HG03066 (cell line): ENCODE measurements at regions not wholly inside any gene's neighbourhood (a gene's known extent, or its start where the extent isn't known, plus 50 kb on each side); places are given as distances from the start of the nearest gene placed in this dataset.
A peak's percentile ranks its signal among the peaks of the same experiment; 100 is the strongest.
"Not testable (repeated sequence)": the region's sequence is repeated elsewhere in the genome, so short reads cannot be mapped to it uniquely, and the experiment has no call there.

Experiments
- ATAC-seq: cut with Tn5 transposase; IDR thresholded peaks from one replicate; pipeline ENCODE4 v1.9.1; 2021; ENCODE audit warnings: low read depth; ENCODE audit not compliant: unreplicated experiment

DNA sequence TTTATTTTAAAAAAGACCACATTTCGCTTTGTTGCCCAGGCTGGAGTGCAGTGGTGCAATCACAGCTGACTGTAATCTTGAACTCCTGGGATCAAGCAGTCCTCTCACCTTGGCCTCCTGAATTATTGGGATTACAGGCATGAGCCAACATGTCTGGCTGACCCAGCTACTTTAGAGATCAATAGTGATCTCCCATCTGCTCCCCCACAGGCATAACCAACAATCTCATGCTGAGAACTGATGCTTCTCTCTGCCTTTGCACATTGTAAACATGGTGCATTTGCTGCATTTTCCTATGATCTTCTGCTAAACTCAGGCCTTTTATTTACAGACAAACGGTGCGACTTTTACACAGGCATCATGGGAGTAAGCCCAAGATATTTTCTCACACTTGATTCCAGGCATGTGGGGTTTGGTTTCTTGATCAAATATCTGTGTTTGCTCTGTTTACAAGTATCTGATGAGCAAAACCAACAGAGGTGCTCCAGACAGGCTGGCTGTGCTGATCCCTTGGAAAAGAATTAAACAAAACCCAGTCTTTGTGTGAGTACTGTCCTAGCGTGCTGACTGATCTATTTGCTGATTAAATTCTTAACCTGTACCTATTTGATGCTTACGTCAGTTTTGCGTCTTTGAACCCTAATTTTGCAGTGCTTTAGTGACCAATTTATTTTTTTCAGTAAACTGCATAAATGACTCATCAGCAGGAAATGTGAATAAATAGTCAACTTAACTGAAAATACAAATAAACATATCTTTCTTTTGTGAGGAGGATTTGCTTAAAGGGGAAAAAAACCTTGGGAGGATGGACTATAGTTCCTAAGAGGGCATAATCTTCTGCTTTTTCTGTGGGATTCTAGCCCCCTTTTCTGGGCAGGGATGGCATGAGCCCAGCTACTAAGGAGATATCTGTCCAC, 191.7 kb upstream of the NR3C1 start:
- no peak for ATAC-seq

DNA sequence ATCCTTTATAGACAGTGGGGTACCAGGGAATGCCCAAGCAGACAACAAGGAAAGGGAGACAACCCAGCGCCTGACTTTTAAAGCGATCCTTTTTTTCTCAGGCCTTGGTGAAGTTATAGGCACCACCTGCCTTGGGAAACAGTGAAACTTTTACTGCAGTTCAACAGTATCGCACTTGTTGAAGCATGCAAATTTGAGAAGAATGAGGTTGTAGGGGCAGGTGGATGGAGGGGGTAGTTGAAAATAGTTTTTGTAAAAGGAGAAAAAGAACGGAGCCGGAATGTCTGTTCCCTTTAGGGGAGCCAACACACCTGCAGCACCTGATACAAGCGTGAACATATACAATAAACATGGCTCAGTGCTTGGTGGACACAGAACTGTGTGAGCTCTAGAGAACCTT, 190.2 kb upstream of the NR3C1 start:
- ATAC-seq = peak; percentile 48

DNA sequence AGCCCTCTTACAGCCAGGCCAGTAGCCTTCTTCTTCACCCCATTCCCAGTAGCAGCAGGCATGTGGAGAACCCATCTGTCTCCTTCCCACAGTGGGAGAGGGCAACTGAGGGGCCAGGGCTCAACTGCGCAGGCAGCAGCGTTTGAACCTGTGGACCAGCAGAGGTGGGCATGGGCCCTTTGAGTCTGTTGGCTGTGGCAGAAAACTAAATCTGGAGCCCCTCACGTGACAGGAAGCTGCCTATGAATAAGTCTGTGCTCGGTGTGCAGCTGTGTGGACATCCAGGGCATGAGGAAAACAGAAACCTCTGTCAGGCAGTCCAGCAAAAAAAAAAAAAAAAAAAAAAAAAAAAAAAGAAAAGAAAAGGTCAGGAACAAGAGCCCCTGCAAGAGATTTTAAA, 189.2 kb upstream of the NR3C1 start:
- ATAC-seq = no peak

DNA sequence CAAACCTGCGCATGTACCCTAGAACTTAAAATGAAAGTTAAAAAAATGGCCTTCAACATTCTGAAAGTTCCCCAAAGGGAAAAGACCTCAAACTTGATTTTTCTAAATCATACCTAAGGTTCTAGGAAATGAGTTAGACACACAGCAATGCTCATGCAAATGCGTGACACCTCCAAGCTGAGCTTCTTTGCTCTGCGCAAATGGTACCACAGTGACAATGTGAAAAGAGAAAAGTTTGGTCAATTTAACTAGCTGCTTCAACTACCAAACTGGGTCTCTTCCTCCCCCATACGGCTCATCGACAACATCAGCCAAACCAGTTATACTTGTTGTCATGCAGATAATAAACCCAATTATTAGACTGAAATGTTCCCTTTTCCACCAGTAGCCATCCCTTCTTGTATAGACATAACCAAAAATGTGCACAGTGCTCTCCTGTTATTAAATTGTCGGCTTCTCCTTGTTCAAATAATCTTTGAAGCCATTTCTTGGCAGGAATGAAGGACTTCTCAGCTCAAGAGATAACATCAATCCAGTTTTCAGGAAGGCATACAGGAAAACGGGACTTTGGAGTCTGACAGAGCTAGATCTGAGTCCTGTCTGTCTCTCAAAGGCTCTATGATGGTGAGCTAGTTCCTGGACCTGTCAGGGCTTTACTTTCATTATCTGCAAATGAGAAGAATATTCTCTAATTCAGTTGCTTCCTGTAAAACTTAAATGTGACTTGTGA, 185.6 kb upstream of the NR3C1 start:
- no peak for ATAC-seq

DNA sequence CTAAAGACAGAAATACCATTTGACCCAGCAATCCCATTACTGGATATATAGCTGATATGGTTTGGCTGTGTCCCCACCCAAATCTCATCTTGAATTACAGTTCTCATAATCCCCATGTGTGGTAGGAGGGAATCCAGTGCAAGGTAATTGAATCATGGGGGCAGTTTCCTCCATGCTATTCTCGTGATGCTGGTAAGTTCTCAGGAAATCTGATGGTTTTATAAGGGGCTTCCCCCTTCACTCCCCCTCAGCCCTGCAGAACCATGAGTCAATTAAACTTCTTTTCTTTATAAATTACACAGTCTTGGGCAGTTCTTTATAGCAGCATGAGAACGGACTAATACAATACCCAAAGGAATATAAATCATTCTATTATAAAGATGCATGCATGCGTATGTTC, 184.6 kb upstream of the NR3C1 start:
- ATAC-seq = not testable (repeated sequence)

DNA sequence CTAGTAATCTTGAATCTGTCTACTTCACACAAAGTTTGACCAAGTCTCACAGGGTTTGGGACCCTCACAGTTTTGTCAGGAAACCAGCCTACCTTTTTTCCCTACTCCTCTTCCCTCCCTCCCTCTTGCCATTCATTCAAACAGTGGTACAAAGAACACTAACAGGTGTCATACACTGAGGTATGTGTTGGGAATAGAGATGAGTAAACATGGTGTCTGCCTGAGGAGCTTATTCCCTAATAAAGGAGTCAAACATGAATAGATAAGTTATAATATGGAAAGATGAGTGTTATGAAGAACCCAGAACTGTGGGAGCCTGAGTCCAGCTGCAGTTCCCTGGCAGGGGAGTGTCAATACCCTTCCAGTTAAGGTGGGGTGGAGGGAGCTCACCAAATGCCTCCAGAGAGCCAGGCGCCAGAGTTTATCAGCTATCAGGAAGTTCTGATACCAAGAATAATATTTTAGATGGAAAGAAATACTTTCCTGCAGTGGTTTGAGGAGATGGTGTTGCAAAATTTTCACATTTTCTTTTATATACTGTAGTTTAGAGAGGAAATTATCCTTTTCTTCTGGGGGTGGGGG, 183.4 kb upstream of the NR3C1 start:
- ATAC-seq = no peak

DNA sequence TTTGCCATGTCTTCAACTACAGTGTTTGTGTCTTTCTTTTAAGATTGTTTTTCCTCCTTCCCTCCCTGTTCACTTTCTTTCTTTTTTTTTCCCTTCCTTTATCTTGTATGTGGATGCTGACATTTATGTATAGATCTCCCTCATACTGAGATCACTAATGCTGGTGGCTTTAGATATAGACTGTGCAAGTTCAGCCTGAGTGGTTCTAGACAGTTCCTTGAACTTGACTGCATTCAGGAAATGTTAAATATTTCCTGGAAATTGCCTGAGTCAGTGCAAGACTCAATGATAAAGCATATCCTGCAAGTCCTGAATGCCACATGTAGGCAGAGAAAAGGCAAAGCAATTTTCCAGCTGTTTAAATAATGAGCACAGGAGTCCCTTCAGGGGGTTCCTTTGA, 182.5 kb upstream of the NR3C1 start:
- ATAC-seq = no peak

DNA sequence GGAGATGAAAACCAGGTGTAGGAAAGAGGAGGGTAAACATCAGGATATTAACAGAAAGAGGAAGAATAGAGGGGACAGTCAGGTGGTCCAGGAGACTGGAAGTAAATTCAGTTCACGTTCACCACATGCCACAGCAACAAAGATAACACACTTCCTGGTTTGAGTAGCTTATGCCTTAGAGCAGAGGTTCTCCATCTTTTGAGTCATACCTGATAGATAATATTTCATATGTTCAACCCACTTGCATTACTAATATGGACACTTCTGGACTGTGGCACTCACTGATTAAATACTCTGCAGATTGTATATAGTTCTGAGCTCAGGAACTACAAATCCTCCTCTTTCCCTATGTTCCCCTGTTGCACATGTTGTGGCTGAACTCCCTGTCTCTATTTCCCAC, 179.9 kb upstream of the NR3C1 start:
- no peak for ATAC-seq

DNA sequence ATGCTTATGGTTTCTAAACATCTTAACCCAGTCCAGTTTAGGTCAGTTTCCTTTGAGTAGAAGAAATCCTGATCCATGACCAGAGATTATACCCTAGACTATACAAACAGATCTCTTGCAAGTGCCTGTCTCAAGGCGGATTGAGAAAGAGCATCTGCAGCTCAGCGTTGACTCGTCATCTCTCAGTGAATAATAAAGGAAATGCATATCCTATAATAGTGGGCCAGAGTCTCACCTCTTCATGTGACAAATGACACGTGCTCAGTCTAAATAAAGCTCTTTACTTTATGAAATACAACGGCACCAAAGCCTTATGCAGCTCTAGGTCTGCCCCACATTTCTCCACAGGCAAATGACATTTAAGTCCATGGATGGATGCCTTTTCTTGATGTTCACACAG, 179.4 kb upstream of the NR3C1 start:
- peak; percentile 60 for ATAC-seq

DNA sequence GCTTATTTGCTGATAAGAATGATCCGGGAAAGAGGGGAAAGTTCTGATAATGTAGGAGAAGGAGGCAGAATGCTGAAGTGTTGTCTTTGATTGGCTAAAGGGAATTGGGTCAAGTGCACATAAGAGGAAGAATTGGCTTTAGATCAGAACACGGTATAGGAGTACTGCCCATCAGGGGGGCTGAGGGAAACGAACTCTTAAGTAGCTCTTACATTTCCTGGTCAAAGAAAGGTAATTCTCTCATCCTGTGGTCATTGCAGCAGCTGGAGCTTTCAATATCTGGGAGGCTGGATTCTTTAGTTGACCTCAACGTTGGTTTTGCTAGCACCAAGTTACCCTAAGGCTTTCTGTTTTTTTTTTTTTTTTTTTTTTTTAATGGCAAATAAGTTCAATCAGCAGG, 178.7 kb upstream of the NR3C1 start:
- ATAC-seq = no peak

DNA sequence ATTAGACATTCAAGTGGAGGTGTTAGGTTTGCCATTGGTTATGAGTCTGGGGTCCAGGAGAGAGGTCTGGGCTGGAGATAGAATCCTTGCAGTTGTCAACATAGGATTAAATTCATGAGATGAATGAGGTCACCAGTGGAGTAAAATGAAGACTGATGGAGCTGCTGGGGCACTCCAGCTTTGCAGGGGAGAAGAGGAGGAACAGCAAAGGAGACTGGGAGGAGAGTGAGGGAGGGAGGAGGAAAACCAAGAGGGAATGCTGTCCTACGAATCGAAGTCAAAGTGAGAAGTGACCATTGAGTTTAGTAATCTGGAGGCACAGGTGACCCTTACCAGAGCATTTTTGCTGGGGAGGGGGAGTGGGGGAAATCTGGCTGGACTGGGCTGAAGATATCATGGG, 178.2 kb upstream of the NR3C1 start:
- ATAC-seq = no peak

DNA sequence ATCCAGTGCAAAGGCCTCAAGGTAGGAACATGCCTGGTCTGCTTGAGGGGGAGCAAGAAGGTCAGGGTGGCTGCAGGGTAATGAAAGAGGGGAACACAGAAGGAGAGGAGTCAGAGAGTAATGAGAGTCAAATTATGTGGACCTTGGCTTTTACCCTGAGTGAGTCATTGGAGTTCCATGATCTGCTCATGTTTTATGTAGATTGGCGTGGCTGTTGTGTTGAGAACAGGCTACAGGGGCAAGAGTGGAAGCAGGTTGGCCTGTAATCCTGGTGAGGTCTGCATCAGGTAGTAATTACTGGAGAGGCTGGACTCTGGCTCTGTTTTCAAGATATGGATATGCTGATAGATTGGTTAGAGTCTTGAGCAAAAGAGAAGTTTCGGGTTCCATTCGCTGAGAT, 177.7 kb upstream of the NR3C1 start:
- no peak for ATAC-seq

DNA sequence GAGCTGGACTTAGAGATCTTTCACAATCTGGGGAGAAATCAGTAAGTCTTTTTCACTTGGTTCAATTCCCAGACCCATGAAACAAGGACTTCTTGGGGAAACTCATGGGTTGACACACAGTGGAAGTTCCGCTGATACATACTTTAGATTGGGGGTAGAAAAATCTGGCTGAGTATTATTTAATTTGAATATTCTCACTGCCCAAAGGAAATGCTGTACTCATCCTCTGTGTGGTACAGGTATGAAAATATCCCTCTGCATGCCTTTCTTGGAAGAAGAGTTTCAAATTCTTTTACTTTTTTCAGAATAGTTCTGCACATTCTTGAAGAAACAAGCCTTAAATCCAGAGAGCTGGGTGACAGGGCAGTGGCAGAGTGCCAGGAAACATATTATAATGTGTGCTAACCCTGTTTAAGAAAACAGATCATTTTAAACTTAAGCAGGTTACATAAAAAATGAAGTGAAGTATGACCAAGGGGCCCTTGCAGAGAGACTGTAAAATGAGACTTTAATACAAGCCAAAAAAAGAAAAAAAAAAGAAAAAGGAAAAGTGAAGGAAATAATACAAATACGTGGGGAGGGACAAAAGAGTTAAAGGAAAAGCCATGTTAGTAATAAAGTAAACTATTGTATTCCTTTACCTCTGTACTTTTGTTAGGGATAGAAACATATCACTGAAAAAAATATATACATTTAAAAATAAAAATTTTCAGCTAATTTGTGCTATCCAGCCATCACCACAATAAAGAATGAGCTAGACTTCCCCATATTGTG, 173.4 kb upstream of the NR3C1 start:
- no peak for ATAC-seq

DNA sequence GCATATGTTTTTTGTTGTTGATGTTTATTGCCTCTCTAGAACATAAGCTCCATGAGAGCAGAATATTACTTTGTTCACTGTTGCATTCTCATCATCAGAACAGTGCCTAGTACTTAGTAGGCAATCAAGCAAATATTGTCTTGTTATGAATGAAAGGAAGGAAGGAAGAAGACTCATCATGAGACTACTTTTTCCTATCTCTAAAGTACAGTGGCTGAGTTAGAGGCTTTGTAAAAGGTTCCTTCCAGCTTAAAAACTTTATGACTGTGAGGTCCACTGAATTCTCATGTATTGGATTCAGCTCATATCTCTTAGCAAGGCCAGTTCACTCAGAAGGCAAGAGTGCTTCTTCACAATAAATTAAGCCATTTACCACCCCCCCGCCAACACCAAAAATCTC, 171.8 kb upstream of the NR3C1 start:
- no peak for ATAC-seq

DNA sequence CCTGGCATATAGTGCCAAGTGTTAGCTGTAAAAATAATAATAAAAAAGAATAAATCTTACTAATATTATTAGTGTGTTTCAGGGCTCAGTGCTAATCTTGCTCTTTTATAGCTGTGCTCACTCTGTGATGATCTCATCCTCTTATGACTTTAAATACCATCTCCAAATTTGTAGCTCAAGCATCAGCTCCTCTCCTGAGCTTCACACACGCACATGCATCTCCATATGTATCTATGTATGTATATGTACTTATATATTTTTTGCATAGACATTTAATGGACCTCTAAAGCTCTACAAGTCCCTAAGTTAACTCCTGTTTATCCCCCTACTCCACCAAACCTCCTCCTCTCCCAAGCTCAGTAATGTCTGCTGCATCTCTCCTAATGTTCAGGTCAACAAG, 170.8 kb upstream of the NR3C1 start:
- no peak for ATAC-seq

DNA sequence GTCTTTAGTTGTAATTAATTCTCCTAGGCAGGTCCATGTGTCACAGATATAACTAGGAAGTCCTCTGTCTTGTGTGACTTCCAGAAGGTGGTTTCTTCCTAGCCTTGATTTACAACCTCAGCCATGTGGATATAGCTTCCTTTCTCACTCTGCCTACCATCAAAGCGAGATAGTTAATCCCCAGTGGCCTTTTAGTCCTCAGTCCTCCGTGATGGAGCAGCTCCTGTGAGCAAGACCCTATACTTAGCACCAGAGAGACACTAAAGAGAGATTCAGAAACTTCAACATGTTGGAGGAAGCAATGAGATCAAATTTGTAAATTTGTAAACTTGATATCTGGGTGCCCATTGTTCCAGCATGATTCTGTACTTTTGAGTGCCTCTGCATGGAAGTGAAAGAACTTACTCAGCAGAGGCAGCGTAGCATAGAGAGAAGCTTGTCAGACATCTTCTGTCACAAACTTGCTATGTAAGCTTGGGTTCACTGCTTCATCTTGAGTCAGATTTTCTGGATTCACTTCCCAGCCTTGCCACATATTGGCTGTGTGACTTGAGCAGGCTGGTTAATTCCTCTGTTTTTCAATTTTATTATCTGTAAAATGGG, 170.2 kb upstream of the NR3C1 start:
- ATAC-seq = no peak

DNA sequence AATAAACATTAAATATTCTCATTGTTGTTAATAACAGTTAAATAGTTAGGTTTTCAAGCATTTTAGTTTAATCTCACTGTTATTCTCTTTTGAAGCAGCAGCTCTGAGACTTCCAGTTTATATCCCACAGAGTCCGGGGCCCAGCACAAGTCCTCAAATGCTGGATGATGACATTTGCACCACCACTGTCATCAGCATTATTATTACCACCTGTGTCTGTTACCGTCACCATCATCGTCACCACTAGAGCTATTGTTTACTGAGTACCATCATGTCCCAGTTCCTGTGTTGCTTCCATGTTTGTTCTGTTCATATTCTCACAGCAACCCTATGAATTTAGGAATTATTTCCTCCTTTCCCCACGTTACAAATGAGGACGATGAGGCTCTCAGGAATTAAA, 169.2 kb upstream of the NR3C1 start:
- no peak for ATAC-seq

DNA sequence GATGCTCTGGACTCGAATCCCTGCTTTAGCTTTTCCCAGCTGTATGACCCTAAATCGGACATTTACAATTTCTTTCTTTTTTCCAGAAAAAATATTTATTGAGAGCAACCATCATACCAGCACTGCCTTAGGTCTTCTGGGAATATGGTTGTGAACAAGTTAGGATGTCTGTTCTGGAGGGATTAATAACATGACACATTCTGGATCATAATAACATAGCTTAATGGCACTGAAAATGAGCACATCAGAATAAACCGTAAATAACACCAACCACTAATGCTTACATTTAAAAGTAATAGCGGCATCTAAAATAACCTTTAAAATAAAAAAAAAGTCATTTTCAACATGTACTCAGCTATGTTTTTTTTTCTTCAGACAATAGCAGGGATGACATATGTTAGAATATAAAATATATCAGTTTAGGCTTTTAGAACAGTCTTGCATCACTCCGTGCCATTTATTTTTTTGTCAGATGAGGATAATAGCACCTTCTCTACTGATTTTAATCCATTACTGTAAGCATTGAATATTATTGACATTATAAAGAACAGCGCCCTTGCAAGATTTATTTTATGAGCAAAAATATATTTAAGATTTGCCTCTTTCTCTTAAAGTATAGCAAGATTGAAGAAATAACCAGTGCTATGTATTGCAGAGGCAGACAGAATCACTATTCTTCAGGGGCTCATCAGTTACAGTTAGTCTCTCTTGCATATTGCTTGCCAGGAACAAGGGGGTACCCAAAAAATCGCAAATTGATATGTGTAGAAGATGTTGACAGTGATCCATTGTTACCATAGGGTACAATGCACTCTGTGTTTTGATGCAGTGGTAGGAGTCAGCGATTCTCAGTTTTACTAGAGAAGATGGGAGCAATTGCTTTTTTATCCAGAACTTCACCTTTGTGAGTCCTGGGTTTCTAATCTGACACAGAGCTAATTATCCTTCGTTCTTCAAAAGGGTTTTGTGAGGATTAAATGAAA, 168.4 kb upstream of the NR3C1 start:
- ATAC-seq = no peak

DNA sequence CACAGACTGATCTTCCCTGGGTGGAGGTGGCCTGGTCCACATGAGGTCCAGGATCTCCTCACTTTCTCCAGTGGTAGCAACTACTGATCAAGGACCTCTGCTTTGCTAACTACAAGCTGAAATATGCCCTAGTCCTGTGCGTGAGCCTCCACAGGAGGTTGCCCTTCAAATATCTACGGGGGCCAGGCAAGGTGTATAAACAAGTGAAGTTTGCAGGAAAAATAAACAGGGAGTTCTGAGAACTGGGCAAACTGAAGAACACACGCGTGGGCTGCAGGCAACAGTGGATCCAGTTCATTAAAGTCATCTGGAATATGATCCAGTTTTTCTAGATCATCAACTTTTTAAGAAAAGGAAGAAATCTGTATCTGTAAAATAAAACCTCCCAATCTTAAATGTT, 167.5 kb upstream of the NR3C1 start:
- ATAC-seq = no peak
